Activated CD8-positive, alpha-beta memory T cell treated with anti-CD3 and anti-CD28 coated beads for 1 hour (primary cell): ENCODE measurements at regions not wholly inside any gene's neighbourhood (a gene's known extent, or its start where the extent isn't known, plus 50 kb on each side); places are given as distances from the start of the nearest gene placed in this dataset.

Source experiments
- DNase-seq, 2 donors: peaks; one replicate each; pipeline ENCODE4 v3.0.0-alpha.2; 2020; ENCODE audit warnings: low read depth in 1 of 2; ENCODE audit errors: extremely low read depth in 1 of 2

DNA sequence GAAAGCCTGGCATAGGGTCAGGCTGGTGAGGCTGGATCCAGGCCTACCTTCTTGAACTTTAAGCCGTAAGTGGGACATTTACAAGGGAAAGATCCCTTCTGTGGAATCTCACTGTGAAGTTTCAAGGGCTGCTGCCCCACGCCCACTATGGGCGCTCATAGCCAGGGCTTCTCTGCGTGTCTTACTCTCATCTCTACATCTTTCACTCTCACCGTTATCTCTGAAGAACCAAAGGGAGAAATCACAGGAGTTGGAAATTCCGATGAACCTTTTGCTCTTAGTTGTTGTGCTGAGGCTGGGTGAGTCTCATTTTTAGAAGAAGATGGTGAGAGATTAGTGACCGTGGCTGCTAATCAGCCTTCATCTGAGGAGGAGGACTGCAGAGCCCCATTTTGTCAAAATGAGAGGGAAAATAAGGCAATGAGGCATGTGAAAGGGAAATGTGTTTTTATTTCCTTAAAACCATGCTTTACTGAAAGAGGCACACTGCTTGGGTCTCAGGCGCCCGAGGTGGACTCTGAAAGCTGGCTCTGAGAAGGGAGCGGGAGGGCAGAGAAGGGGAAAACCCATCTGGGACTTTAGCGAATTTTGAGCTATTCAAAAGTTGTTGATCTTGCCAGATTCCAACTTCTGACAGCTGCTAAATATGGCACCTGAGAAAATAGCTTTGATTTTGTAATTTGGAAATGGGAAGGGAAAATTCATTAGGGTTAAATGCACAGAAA, 301.5 kb downstream of the CLIC5 start:
- DNase-seq = no peak
